ENCODE measurements at regions not wholly inside any gene's neighbourhood (a gene's known extent, or its start where the extent isn't known, plus 50 kb on each side); places are given as distances from the start of the nearest gene placed in this dataset.

DNA sequence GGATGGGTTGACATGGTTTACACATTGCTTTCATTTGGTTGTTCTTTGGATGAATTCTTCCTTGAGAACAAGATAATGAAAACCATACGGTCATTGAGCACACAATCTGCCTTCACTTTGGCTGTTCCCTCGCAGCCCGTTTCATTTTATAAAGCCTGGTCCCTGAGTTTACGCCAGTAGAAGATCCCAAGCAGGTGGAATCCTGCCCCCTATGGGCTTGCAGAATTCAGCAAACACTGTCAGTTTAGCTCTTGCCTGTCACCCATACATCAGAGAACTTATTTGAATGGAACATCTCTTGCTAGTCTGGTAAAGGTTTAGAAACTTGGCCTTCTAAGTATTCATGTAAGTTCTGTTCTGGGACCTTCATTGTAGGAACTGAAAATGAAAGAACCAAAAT is 666.4 kb upstream of the ZEB2 start:
- Histone ChIP-seq H3K4me3 (replicated peaks; ENCODE audit: insufficient read depth, low read length) (no peak overlapping the region), H3K27me3 (ENCODE audit: insufficient read depth, poor library complexity, severe bottlenecking) (no peaks in the 10 kb centered on the region), H3K27ac (replicated peaks) (no peak overlapping the region)
- DNase-seq (ENCODE audit: low read depth in 1 of 2, low spot score in 1 of 2): no peak
- TF ChIP-seq, protein P1, sequence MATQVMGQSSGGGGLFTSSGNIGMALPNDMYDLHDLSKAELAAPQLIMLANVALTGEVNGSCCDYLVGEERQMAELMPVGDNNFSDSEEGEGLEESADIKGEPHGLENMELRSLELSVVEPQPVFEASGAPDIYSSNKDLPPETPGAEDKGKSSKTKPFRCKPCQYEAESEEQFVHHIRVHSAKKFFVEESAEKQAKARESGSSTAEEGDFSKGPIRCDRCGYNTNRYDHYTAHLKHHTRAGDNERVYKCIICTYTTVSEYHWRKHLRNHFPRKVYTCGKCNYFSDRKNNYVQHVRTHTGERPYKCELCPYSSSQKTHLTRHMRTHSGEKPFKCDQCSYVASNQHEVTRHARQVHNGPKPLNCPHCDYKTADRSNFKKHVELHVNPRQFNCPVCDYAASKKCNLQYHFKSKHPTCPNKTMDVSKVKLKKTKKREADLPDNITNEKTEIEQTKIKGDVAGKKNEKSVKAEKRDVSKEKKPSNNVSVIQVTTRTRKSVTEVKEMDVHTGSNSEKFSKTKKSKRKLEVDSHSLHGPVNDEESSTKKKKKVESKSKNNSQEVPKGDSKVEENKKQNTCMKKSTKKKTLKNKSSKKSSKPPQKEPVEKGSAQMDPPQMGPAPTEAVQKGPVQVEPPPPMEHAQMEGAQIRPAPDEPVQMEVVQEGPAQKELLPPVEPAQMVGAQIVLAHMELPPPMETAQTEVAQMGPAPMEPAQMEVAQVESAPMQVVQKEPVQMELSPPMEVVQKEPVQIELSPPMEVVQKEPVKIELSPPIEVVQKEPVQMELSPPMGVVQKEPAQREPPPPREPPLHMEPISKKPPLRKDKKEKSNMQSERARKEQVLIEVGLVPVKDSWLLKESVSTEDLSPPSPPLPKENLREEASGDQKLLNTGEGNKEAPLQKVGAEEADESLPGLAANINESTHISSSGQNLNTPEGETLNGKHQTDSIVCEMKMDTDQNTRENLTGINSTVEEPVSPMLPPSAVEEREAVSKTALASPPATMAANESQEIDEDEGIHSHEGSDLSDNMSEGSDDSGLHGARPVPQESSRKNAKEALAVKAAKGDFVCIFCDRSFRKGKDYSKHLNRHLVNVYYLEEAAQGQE (IDR thresholded peaks at IDR 0.05; ENCODE audit: insufficient replicate concordance, low read depth): no peak
- TF ChIP-seq GABPA (IDR thresholded peaks at IDR 0.05; ENCODE audit: low read depth) (no peak), POLR2AphosphoS5 (IDR thresholded peaks at IDR 0.05; ENCODE audit: low read depth) (no peak), SPI1 (IDR thresholded peaks at IDR 0.05; ENCODE audit: borderline replicate concordance, low read depth) (no peak)
- TF ChIP-seq, protein P2, sequence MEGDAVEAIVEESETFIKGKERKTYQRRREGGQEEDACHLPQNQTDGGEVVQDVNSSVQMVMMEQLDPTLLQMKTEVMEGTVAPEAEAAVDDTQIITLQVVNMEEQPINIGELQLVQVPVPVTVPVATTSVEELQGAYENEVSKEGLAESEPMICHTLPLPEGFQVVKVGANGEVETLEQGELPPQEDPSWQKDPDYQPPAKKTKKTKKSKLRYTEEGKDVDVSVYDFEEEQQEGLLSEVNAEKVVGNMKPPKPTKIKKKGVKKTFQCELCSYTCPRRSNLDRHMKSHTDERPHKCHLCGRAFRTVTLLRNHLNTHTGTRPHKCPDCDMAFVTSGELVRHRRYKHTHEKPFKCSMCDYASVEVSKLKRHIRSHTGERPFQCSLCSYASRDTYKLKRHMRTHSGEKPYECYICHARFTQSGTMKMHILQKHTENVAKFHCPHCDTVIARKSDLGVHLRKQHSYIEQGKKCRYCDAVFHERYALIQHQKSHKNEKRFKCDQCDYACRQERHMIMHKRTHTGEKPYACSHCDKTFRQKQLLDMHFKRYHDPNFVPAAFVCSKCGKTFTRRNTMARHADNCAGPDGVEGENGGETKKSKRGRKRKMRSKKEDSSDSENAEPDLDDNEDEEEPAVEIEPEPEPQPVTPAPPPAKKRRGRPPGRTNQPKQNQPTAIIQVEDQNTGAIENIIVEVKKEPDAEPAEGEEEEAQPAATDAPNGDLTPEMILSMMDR (IDR thresholded peaks at IDR 0.05; ENCODE audit: insufficient read depth, low read length): no peak

DNA sequence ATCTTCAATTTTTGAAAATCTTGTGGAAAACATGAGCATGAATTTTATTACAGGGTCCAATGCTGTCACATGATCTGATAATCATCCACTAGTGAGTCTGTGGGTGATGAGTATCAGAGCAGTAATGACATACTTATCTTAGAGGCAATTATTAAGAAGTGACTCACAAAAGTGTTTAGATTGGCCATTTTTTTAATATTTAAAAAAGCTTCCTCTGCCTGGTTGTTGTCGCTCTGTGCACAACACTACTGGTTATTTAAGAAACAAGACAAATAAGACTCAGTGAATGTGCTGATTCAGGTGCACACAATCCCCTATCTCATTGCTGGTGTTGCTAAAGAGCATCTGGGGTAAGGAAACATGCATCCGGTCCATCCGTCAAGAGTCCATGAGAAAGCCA is 665.8 kb upstream of the ZEB2 start:
- Histone ChIP-seq H3K27ac (replicated peaks) (no peak overlapping the region), H3K27me3 (ENCODE audit: insufficient read depth, poor library complexity, severe bottlenecking) (no peaks in the 10 kb centered on the region), H3K4me3 (replicated peaks; ENCODE audit: insufficient read depth, low read length) (no peak overlapping the region)
- DNase-seq (ENCODE audit: low read depth in 1 of 2, low spot score in 1 of 2): no peak
- TF ChIP-seq SPI1 (IDR thresholded peaks at IDR 0.05; ENCODE audit: borderline replicate concordance, low read depth) (no peak), POLR2AphosphoS5 (IDR thresholded peaks at IDR 0.05; ENCODE audit: low read depth) (no peak), GABPA (IDR thresholded peaks at IDR 0.05; ENCODE audit: low read depth) (no peak)
- TF ChIP-seq, protein P1 (IDR thresholded peaks at IDR 0.05; ENCODE audit: insufficient replicate concordance, low read depth): no peak
- TF ChIP-seq, protein P2 (IDR thresholded peaks at IDR 0.05; ENCODE audit: insufficient read depth, low read length): no peak

DNA sequence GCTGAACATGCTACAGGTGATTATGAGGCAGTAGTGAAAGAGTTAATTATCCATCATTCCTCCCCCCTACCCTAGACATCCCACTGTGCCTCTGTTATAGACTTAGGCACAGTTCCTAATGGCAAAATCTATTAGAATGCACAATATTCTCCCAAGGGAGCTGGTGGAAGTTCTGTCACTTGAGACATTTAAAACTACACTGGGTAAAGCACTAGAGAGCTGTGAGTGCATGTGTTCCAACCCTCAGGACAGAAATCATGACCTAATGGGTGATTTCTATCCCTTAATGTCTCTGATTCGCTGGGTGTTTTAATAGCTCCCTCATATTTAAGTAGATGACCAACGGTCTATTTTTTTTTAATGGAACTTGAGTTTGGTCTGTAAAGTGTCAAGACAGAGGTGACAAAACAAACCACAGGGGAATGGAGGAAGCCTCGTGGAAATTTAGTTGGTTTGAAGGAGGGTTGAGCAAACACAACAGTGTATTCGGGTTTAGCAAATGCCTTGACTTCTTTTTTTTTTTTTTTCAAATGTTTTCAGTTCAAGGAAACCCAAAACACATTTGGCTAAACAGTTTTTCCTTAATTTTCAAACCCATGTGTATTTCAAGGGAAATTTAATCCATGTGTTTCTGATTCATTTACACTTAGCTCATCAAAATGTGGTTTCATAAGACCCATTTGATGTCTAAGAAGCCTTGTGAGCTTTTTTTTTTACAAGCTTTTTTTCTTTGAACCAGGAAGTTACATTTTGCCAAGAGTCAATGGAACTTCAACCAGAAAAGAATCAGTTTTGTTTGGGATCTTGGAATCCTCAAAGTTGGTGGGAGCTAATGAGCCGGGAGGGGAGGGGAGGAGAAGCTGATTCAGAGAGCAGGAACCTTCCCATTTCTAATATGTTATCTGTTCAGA is 665.1 kb upstream of the ZEB2 start:
- TF ChIP-seq POLR2AphosphoS5 (IDR thresholded peaks at IDR 0.05; ENCODE audit: low read depth) (no peak), SPI1 (IDR thresholded peaks at IDR 0.05; ENCODE audit: borderline replicate concordance, low read depth) (no peak), GABPA (IDR thresholded peaks at IDR 0.05; ENCODE audit: low read depth) (no peak)
- TF ChIP-seq, protein P2 (IDR thresholded peaks at IDR 0.05; ENCODE audit: insufficient read depth, low read length): no peak
- TF ChIP-seq, protein P1 (IDR thresholded peaks at IDR 0.05; ENCODE audit: insufficient replicate concordance, low read depth): no peak
- peak in 1 of 2 experiments; percentile 52 for DNase-seq (ENCODE audit: low read depth in 1 of 2, low spot score in 1 of 2)
- peak overlapping the region; percentile 28; the same call in 1 of the 2 replicates for H3K27ac ChIP-seq (replicated peaks)
- no peaks in the 10 kb centered on the region for H3K27me3 ChIP-seq (ENCODE audit: insufficient read depth, poor library complexity, severe bottlenecking)
- H3K4me3 ChIP-seq (replicated peaks; ENCODE audit: insufficient read depth, low read length): no peak overlapping the region

All from HL-60 (cell line).